GM23338 (cell line): ENCODE measurements at regions not wholly inside any gene's neighbourhood (a gene's known extent, or its start where the extent isn't known, plus 50 kb on each side); places are given as distances from the start of the nearest gene placed in this dataset.

ENCODE experiments used
- ATAC-seq: fragments of 200-7000 bp; cut with Tn5 transposase; 3 replicates; pipeline ENCODE4 v1.9.1; 2020
- DNase-seq: peaks from one replicate; pipeline ENCODE4 v3.0.0-alpha.2; 2015; ENCODE audit warnings: low spot score
- H2AFZ ChIP-seq: fragments of 200-600 bp; sonication (generic); 2 replicates; pipeline ENCODE4 v1.8.0; 2016; ENCODE audit warnings: antibody characterized with exemption, mild to moderate bottlenecking, moderate library complexity
- H3F3A ChIP-seq: fragments of 200-600 bp; sonication (generic); replicated peaks from 2 replicates; pipeline ENCODE4 v1.8.0; 2017; ENCODE audit warnings: antibody characterized with exemption, mixed run types, low read depth
- H3K27ac ChIP-seq: fragments of 200-600 bp; sonication (generic); 2 replicates; pipeline ENCODE4 v1.6.1; 2016; ENCODE audit warnings: low read depth
- H3K27me3 ChIP-seq: fragments of 200-600 bp; sonication (generic); 2 replicates; pipeline ENCODE4 v1.8.0; 2016; ENCODE audit warnings: mild to moderate bottlenecking, mixed run types, moderate library complexity; ENCODE audit not compliant: insufficient read depth
- H3K36me3 ChIP-seq: fragments of 200-600 bp; sonication (generic); 2 replicates; pipeline ENCODE4 v1.8.0; 2016; ENCODE audit warnings: mild to moderate bottlenecking; ENCODE audit not compliant: insufficient read depth
- H3K4me1 ChIP-seq: fragments of 200-600 bp; sonication (generic); 2 replicates; pipeline ENCODE4 v1.8.0; 2016; ENCODE audit warnings: mild to moderate bottlenecking, moderate library complexity; ENCODE audit not compliant: insufficient read depth
- H3K4me2 ChIP-seq: fragments of 200-600 bp; sonication (generic); 2 replicates; pipeline ENCODE4 v1.7.1; 2017; ENCODE audit warnings: mixed run types
- H3K4me3 ChIP-seq: fragments of 200-600 bp; sonication (generic); 2 replicates; pipeline ENCODE4 v1.6.1; 2016; ENCODE audit warnings: mixed run types
- H3K79me2 ChIP-seq: fragments of 200-600 bp; sonication (generic); replicated peaks from 2 replicates; pipeline ENCODE4 v1.8.0; 2017; ENCODE audit warnings: mild to moderate bottlenecking; ENCODE audit not compliant: insufficient read depth
- H3K9me2 ChIP-seq: fragments of 200-600 bp; sonication (generic); 2 replicates; pipeline ENCODE4 v1.8.0; 2017; ENCODE audit not compliant: insufficient read depth
- H4K20me1 ChIP-seq: fragments of 200-600 bp; sonication (generic); replicated peaks from 2 replicates; pipeline ENCODE4 v1.8.0; 2017; ENCODE audit warnings: mild to moderate bottlenecking; ENCODE audit not compliant: insufficient read depth
- H3K27ac Mint-ChIP-seq: 2 replicates; pipeline ENCODE4 v1.8.0; 2020; ENCODE audit warnings: inconsistent platforms, mild to moderate bottlenecking, moderate library complexity, mixed read lengths
- H3K27me3 Mint-ChIP-seq: 3 replicates; pipeline ENCODE4 v1.8.0; 2022; ENCODE audit warnings: low read depth, mild to moderate bottlenecking, moderate library complexity, mixed read lengths, inconsistent platforms; ENCODE audit not compliant: insufficient read depth, poor library complexity
- H3K36me3 Mint-ChIP-seq: 3 replicates; pipeline ENCODE4 v1.8.0; 2021; ENCODE audit warnings: low read depth, mild to moderate bottlenecking, inconsistent platforms, moderate library complexity, mixed read lengths
- H3K4me1 Mint-ChIP-seq: 3 replicates; pipeline ENCODE4 v1.8.0; 2020; ENCODE audit warnings: mild to moderate bottlenecking, inconsistent platforms, mixed read lengths
- H3K4me3 Mint-ChIP-seq: 3 replicates; pipeline ENCODE4 v1.8.0; 2021; ENCODE audit warnings: moderate library complexity, mild to moderate bottlenecking, inconsistent platforms, mixed read lengths
- H3K9me3 Mint-ChIP-seq: 3 replicates; pipeline ENCODE4 v1.8.0; 2020; ENCODE audit warnings: moderate library complexity, mild to moderate bottlenecking, inconsistent platforms, mixed read lengths
- CREB1 ChIP-seq: fragments of 250-450 bp; sonication (Bioruptor Pico); IDR thresholded peaks from 2 replicates; pipeline ENCODE4 v1.5.0; 2020; ENCODE audit warnings: low read depth, mild to moderate bottlenecking, moderate library complexity
- ETS1 ChIP-seq: IDR thresholded peaks from 2 replicates; pipeline ENCODE4 v1.6.1; 2016; ENCODE audit warnings: antibody characterized with exemption
- EZH2 ChIP-seq: fragments of 200-600 bp; sonication (generic); IDR thresholded peaks from one replicate; pipeline ENCODE4 v1.8.0; 2017; ENCODE audit warnings: antibody characterized with exemption, mild to moderate bottlenecking, low read depth; ENCODE audit not compliant: unreplicated experiment
- EZH2phosphoT487 ChIP-seq: fragments of 200-600 bp; sonication (generic); IDR thresholded peaks from one replicate; pipeline ENCODE4 v1.8.1; 2018; ENCODE audit warnings: antibody characterized with exemption; ENCODE audit not compliant: unreplicated experiment
- POLR2AphosphoS5 ChIP-seq: IDR thresholded peaks from 2 replicates; pipeline ENCODE4 v1.6.1; 2016; ENCODE audit warnings: antibody characterized with exemption, low read depth
- ZNF114 ChIP-seq: fragments of 250-450 bp; sonication (Bioruptor Pico); IDR thresholded peaks from 2 replicates; pipeline ENCODE4 v1.5.0; 2020; ENCODE audit warnings: mild to moderate bottlenecking, moderate library complexity
- ZNF331 ChIP-seq: fragments of 250-450 bp; sonication (Bioruptor Pico); IDR thresholded peaks from 2 replicates; pipeline ENCODE4 v1.5.0; 2020; ENCODE audit warnings: low read depth, mild to moderate bottlenecking, moderate library complexity
- ZNF462 ChIP-seq: fragments of 250-450 bp; sonication (Bioruptor Pico); IDR thresholded peaks from 2 replicates; pipeline ENCODE4 v1.5.0; 2020; ENCODE audit warnings: mild to moderate bottlenecking, moderate library complexity

- TF ChIP-seq ZNF114 (no peak), ZNF462 (no peak), CREB1 (CRISPR knock-in tag) (no peak)
Measured at GRCh38 chr21:35927262-35927661, 133.1 kb downstream of the SETD4 start (continued).

GRCh38 chr21:35926003-35926740 is 134.2 kb downstream of the SETD4 start:
- Histone ChIP-seq H3F3A (no peaks in the 10 kb centered on the region), H3K4me2 (no peak overlapping the region), H3K27me3 (no peaks in the 10 kb centered on the region), H3K9me2 (peaks cover 3% of the 10 kb centered on the region; the same call in 1 of the 2 replicates), H3K4me3 (no peak overlapping the region), H2AFZ (no peak overlapping the region), H3K27ac (no peak overlapping the region), H3K4me1 (no peaks in the 10 kb centered on the region), H3K36me3 (no peaks in the 10 kb centered on the region), H4K20me1 (no peaks in the 10 kb centered on the region; the same call in 1 of the 2 replicates), H3K79me2 (no peaks in the 10 kb centered on the region)
- ATAC-seq (no peak), DNase-seq (no peak)
- no peaks in the 10 kb centered on the region for H3K27me3 Mint-ChIP-seq
- H3K27ac Mint-ChIP-seq = no peak overlapping the region
- H3K4me3 Mint-ChIP-seq = no peak overlapping the region
- no peaks in the 10 kb centered on the region for H3K9me3 Mint-ChIP-seq
- H3K4me1 Mint-ChIP-seq = no peaks in the 10 kb centered on the region
- H3K36me3 Mint-ChIP-seq = no peaks in the 10 kb centered on the region
- TF ChIP-seq POLR2AphosphoS5 (no peak), EZH2 (no peak), ZNF331 (CRISPR knock-in tag) (no peak), EZH2phosphoT487 (no peak), ETS1 (no peak)
